Caco-2 (cell line): ENCODE measurements at regions not wholly inside any gene's neighbourhood (a gene's known extent, or its start where the extent isn't known, plus 50 kb on each side); places are given as distances from the start of the nearest gene placed in this dataset.
A peak's percentile ranks its signal among the peaks of the same experiment; 100 is the strongest.

Experiments
- BruUV-seq: library from RNA; stranded (reverse); fragments of 400-500 nt; replicated peaks from 2 replicates; lab custom pipeline; 2021; lab: Mats Ljungman, UMichigan
- CTCF ChIA-PET: fragments of 300-600 bp; sonication (Branson Sonifier 250); formaldehyde crosslinking; loops from one replicate; lab custom pipeline; 2022; ENCODE audit warnings: antibody characterized with exemption; lab: Charles Lee
- POLR2A ChIA-PET: fragments of 300-600 bp; sonication (Branson Sonifier 250); formaldehyde crosslinking; loops from one replicate; lab custom pipeline; 2022; ENCODE audit warnings: antibody characterized with exemption; lab: Charles Lee
- DNase-seq, 2 experiments: peaks; one replicate each; pipeline versions ENCODE4 v3.0.0 to v3.0.0-alpha.2; 2020 to 2022
- H3K27me3 ChIP-seq: replicated peaks from 2 replicates; pipeline ENCODE4 v1.6.0; 2011; ENCODE audit warnings: low read length; ENCODE audit not compliant: control insufficient read depth, insufficient read depth
- H3K36me3 ChIP-seq: 2 replicates; pipeline ENCODE4 v1.5.1; 2011; ENCODE audit warnings: low read length; ENCODE audit not compliant: control insufficient read depth, insufficient read depth
- H3K4me1 ChIP-seq: fragments of 250-450 bp; sonication (Bioruptor Pico); 2 replicates; pipeline ENCODE4 v1.5.1; 2020; ENCODE audit warnings: mild to moderate bottlenecking
- H3K4me3 ChIP-seq: 2 replicates; pipeline ENCODE4 v1.5.1; 2011; ENCODE audit warnings: low read depth, mild to moderate bottlenecking, control low read depth, low read length
- H3K9me3 ChIP-seq: fragments of 250-450 bp; sonication (Bioruptor Pico); 2 replicates; pipeline ENCODE4 v1.5.1; 2020; ENCODE audit warnings: mild to moderate bottlenecking, moderate library complexity
- H3K27ac Mint-ChIP-seq: one replicate; pipeline ENCODE4 v1.8.0; 2022; ENCODE audit warnings: mixed read lengths; ENCODE audit not compliant: unreplicated experiment
- H3K27me3 Mint-ChIP-seq: one replicate; pipeline ENCODE4 v1.8.0; 2022; ENCODE audit warnings: mixed read lengths; ENCODE audit not compliant: insufficient read depth, unreplicated experiment
- H3K36me3 Mint-ChIP-seq: one replicate; pipeline ENCODE4 v1.8.0; 2022; ENCODE audit warnings: mild to moderate bottlenecking, mixed read lengths; ENCODE audit not compliant: insufficient read depth, unreplicated experiment
- H3K4me1 Mint-ChIP-seq: one replicate; pipeline ENCODE4 v1.8.0; 2022; ENCODE audit warnings: low read depth, mixed read lengths; ENCODE audit not compliant: unreplicated experiment
- H3K4me3 Mint-ChIP-seq: one replicate; pipeline ENCODE4 v1.8.0; 2022; ENCODE audit warnings: mild to moderate bottlenecking, moderate library complexity, mixed read lengths; ENCODE audit not compliant: unreplicated experiment
- H3K9me3 Mint-ChIP-seq: one replicate; pipeline ENCODE4 v1.8.0; 2022; ENCODE audit warnings: mixed read lengths; ENCODE audit not compliant: unreplicated experiment
- intact Hi-C: fragments of 100-400 bp; cut with micrococcal nuclease; formaldehyde crosslinking; loops from one replicate; pipeline ENCODE4 v1.10.0; 2022; ENCODE audit not compliant: unreplicated experiment
- TF ChIP-seq, protein P1 (sequence below), 2 experiments: fragments of 200-600 bp in 1 of 2; IDR thresholded peaks; 1 replicate in 1 of 2; 2 replicates in 1 of 2; pipeline versions ENCODE4 v1.5.1 to v1.8.0; 2011 to 2022; ENCODE audit warnings: antibody characterized with exemption in 1 of 2, control low read depth in 1 of 2, inconsistent platforms in 1 of 2, low read depth in 1 of 2, low read length in 1 of 2, mild to moderate bottlenecking in 1 of 2, moderate library complexity in 1 of 2; ENCODE audit not compliant: insufficient read depth in 1 of 2, severe bottlenecking in 1 of 2, unreplicated experiment in 1 of 2

DNA sequence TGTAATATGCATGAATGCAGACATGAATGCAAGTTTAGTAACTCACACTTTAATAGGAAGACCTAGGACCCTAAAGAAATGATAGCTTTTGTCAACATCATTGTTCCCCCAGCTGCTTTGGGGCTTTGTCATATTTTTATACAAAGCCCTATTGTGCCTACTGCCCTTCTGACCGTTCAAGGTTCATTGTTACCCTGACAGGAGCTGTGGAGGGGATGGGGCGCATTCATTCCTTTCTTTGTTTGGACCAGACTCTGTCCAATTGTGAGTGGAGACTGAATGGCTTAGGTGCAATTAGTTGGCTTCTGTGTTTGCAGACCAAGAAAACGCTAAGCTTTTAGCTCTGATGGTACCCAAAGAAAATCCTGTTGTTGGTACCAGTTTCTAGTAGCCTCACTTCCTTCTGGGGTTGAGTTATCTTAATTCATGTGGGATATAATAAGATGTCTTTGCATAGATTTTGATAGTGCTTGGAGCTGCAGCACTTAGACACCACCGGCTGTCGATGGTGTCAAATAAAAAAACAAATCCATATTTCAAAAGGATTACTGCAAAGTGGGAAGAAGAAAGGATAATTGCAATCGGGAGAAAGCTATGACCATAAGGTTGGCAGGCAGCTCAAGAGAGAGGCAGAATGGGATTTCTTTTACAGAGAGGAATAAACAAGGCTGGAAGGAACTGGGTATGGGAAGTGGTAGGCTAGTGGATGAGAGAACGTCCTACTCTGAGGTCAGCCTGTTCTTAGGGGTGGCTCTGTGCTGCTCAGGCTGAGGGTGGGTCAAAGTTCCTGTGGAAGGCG, 133.9 kb upstream of the TMTC4 start:
- CTCF ChIA-PET = no interaction called here
- H3K36me3 ChIP-seq = no peaks in the 10 kb centered on the region
- H3K27ac Mint-ChIP-seq = no peak overlapping the region
- no peak overlapping the region for H3K4me3 Mint-ChIP-seq
- no TSS peak for BruUV-seq
- intact Hi-C loops = no loop called here
- H3K9me3 Mint-ChIP-seq = peaks cover 10% of the 10 kb centered on the region
- DNase-seq = peak; percentile 18 to 52
- no peaks in the 10 kb centered on the region for H3K27me3 Mint-ChIP-seq
- H3K9me3 ChIP-seq = no peaks in the 10 kb centered on the region
- no peak overlapping the region for H3K4me3 ChIP-seq
- TF ChIP-seq, protein P1, sequence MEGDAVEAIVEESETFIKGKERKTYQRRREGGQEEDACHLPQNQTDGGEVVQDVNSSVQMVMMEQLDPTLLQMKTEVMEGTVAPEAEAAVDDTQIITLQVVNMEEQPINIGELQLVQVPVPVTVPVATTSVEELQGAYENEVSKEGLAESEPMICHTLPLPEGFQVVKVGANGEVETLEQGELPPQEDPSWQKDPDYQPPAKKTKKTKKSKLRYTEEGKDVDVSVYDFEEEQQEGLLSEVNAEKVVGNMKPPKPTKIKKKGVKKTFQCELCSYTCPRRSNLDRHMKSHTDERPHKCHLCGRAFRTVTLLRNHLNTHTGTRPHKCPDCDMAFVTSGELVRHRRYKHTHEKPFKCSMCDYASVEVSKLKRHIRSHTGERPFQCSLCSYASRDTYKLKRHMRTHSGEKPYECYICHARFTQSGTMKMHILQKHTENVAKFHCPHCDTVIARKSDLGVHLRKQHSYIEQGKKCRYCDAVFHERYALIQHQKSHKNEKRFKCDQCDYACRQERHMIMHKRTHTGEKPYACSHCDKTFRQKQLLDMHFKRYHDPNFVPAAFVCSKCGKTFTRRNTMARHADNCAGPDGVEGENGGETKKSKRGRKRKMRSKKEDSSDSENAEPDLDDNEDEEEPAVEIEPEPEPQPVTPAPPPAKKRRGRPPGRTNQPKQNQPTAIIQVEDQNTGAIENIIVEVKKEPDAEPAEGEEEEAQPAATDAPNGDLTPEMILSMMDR (IDR thresholded peaks at IDR 0.05; ENCODE audit: insufficient read depth in 1 of 2, low read depth in 1 of 2, low read length in 1 of 2, severe bottlenecking in 1 of 2, unreplicated experiment in 1 of 2) = no peak
- no peaks in the 10 kb centered on the region for H3K36me3 Mint-ChIP-seq
- POLR2A ChIA-PET = no interaction called here
- no peaks in the 10 kb centered on the region for H3K27me3 ChIP-seq
- H3K4me1 ChIP-seq = peaks cover 14% of the 10 kb centered on the region
- peaks cover 13% of the 10 kb centered on the region for H3K4me1 Mint-ChIP-seq

DNA sequence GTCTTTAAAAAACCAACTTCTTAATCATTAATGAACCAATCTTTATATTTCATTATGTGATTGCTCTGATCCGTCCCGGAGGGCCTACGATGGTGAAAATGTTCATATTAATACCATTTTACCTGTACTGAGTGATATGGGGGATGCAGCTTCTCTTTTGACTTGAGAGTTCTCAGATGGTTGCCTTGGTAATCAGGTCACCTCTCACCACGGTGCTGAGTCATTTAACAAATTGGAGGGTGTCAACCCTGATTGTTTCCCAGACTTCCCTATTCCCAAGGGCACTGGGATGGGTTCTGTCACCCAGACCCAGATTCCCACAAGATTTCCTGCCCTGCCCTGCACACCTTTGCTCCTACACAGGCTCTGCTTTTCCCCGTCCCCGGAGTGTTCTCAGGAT, 128.5 kb upstream of the TMTC4 start:
- intact Hi-C loops = no loop called here
- Mint-ChIP-seq H3K4me1 (peaks cover under 1% of the 10 kb centered on the region), H3K4me3 (no peak overlapping the region), H3K27ac (no peak overlapping the region), H3K36me3 (no peaks in the 10 kb centered on the region), H3K9me3 (peaks cover 9% of the 10 kb centered on the region), H3K27me3 (no peaks in the 10 kb centered on the region)
- no peak for DNase-seq
- Histone ChIP-seq H3K27me3 (no peaks in the 10 kb centered on the region), H3K36me3 (no peaks in the 10 kb centered on the region), H3K4me3 (no peak overlapping the region), H3K9me3 (peaks cover 14% of the 10 kb centered on the region), H3K4me1 (peaks cover 7% of the 10 kb centered on the region; the same call in 1 of the 2 replicates)
- TF ChIP-seq, protein P1 (IDR thresholded peaks at IDR 0.05; ENCODE audit: insufficient read depth in 1 of 2, low read depth in 1 of 2, low read length in 1 of 2, severe bottlenecking in 1 of 2, unreplicated experiment in 1 of 2) = no peak
- ChIA-PET POLR2A (no interaction called here), CTCF (no interaction called here)
- no TSS peak for BruUV-seq

DNA sequence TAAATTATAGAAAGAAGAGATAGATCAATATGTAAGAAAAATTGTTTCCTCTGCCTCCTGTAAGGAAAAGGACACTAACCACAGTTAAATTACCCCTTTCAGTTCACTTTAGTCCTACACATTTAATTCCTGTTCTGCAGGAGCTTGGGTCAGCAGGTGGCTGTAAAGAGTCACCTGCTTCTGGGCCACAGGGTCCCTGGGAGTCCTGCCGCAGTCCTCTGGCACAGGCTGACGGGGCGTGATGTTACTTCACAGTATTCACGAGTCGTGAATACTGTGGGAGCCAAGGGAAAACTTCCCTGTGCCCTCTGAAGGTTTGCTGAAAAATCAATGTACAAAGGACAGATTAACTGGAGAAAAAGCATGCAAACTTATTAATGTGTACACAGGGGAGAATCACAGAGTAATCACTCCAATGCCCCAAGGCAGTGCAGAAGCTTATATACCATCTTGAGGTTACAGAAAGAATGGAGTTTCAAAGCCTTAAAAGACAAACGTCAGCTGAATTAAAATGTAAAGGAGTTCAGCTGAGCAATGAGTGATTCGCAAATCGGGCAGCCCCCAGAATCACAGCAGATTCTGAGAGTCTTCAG, 125.8 kb upstream of the TMTC4 start:
- BruUV-seq = no TSS peak
- ChIA-PET CTCF (no interaction called here), POLR2A (no interaction called here)
- Histone ChIP-seq H3K4me1 (peaks cover 9% of the 10 kb centered on the region), H3K36me3 (no peaks in the 10 kb centered on the region), H3K4me3 (no peak overlapping the region), H3K27me3 (no peaks in the 10 kb centered on the region), H3K9me3 (peaks cover 22% of the 10 kb centered on the region)
- intact Hi-C loops = no loop called here
- Mint-ChIP-seq H3K4me1 (peaks cover 9% of the 10 kb centered on the region), H3K4me3 (no peak overlapping the region), H3K36me3 (no peaks in the 10 kb centered on the region), H3K9me3 (peaks cover 31% of the 10 kb centered on the region), H3K27ac (no peak overlapping the region), H3K27me3 (no peaks in the 10 kb centered on the region)
- no peak for DNase-seq
- TF ChIP-seq, protein P1 (IDR thresholded peaks at IDR 0.05; ENCODE audit: insufficient read depth in 1 of 2, low read depth in 1 of 2, low read length in 1 of 2, severe bottlenecking in 1 of 2, unreplicated experiment in 1 of 2) = no peak
